HG02973 (cell line): ENCODE measurements at regions not wholly inside any gene's neighbourhood (a gene's known extent, or its start where the extent isn't known, plus 50 kb on each side); places are given as distances from the start of the nearest gene placed in this dataset.
"Not testable (repeated sequence)": the region's sequence is repeated elsewhere in the genome, so short reads cannot be mapped to it uniquely, and the experiment has no call there.

ENCODE experiments used
- ATAC-seq: cut with Tn5 transposase; IDR thresholded peaks from one replicate; pipeline ENCODE4 v1.9.1; 2021; ENCODE audit warnings: moderate library complexity; ENCODE audit not compliant: unreplicated experiment

DNA sequence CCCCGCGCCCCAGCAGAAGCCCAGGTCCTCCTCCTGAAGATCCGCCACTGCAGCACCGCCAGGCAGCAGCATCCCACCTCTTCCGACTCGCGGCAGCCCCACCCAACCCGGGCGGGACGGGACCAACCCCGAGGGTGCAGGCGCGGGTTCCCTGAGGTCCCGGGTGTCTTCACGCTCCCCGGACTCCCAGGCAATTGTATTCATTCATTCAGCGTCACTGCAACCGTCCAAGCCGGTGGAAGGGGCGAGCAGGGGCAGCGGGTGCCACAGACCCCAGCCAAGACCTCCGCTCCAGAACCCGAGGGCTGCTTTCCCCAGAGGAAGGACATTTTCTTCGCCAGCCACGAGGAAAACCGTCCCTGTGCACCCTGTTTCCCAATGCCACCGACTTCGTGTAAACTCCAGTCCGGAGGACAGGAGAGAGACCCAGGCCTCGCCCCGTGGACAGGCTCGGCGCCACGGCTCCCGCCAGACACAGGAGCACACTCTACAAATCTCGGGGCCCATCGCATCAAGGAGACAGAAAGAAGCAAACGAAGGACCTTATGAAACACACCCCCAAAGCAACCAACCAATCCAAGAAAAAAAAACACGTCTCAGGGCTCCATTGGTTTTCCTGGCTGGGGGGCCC lies 1471.5 kb downstream of the FOXD4L5 start:
- not testable (repeated sequence) for ATAC-seq

- ATAC-seq = peak; percentile 65
Measured at GRCh38 chr9:63812822-63813221, 1472.2 kb downstream of the FOXD4L5 start.

DNA sequence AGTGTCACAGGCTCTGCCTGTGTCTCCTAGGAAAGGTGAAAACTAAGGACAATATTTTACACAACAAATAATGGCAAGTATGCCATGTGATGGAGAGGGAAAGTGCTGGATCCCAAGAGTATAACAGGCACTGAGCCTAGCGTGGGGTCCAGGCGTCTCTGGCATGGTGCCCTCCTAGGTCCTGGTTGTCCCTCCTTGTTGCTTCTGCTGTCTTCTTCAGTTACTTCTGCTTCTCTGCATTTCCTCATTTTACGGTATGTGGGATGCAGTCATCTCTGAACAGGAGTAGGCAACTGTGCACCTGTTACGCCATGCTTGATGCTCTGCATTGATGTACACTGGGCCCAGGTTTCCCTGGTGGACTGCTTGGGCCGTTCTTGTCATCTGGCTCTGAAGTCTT lies 1480.8 kb downstream of the FOXD4L5 start:
- not testable (repeated sequence) for ATAC-seq

GRCh38 chr9:63794081-63794685 lies 1490.8 kb downstream of the FOXD4L5 start:
- ATAC-seq = not testable (repeated sequence)

- ATAC-seq = not testable (repeated sequence)
Measured at GRCh38 chr9:63787454-63787853, 1497.6 kb downstream of the FOXD4L5 start.

- ATAC-seq = not testable (repeated sequence)
Measured at GRCh38 chr9:63785059-63785458, 1500.0 kb downstream of the FOXD4L5 start.

DNA sequence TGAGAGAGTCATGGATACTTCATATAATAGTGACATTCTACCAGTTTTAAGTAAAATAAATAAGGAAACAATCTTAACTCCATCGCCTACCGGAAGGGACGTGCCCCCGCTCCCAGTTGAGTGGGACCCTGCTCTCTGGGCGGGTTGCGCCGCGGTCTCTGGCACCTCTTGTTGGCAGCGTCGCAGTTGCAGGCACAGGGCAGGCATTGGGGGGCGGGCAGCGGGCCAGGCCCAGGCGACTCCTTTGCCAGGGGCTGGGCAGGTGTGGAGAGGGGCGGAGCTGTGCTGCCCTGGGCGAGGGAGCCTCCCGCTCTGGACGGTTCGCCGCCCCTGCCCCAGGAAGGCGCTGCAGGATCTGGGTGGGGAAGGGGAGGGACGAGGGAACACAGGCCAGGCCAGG lies 1500.6 kb downstream of the FOXD4L5 start:
- not testable (repeated sequence) for ATAC-seq

- ATAC-seq = peak; percentile 46
Measured at GRCh38 chr9:63781817-63782439, 1503.1 kb downstream of the FOXD4L5 start.

DNA sequence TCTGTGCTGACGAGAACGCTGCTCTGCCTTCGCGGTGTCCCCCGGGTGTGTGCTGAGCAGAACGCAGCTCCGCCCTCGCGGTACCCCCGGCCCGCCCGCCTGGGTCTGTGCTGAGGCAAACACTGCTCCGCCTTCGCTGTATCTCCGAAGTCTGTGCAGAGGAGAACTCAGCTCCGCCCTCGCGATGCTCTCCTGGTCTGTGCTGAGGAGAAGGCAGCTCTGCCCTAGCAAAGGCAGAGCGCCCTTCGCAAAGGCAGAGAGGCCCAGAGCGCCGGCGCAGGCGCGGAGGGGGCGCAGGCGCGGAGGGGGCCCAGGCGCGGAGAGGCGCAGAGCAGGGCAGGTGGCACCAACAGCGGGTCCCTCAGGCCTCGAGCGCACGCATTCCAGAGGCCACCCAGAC lies 1503.6 kb downstream of the FOXD4L5 start:
- peak; percentile 81 for ATAC-seq

GRCh38 chr9:63776220-63776619 lies 1508.8 kb downstream of the FOXD4L5 start:
- not testable (repeated sequence) for ATAC-seq

GRCh38 chr9:63775092-63775426 lies 1510.0 kb downstream of the FOXD4L5 start:
- not testable (repeated sequence) for ATAC-seq

DNA sequence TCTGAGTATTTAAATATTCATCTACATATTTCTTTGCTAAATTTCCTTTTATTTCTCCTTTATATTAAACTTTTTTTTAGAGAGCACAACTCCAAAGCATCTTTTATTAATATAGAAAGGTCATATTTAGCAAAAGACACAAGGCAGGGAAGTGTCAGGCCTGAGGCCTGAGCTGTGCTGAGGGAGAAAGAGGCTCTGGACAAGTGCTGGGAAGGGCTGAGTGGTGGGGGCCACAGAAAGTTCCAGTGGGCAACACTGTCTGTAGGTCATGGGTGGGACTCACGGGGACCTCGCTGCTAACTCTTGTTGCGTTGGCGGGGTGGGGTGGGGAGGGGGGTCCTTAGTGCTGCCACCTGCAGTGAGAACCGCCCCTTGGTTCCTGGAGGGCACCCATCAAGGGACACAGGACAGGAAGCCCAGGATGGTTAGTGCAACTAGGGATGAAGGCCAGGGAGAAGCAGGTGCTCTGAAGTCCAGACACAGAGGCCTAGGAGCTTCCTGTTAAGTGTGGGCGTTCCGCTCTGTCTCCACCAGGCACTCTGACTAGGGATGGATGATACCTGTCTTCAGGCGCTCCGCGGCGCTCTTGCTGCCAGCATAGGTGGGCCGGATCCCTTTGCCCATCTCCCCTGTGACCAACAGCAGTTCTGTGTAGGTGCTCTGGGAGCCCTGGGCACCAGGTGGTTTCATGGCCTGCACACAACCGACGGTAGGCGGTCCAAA lies 1510.5 kb downstream of the FOXD4L5 start:
- not testable (repeated sequence) for ATAC-seq

DNA sequence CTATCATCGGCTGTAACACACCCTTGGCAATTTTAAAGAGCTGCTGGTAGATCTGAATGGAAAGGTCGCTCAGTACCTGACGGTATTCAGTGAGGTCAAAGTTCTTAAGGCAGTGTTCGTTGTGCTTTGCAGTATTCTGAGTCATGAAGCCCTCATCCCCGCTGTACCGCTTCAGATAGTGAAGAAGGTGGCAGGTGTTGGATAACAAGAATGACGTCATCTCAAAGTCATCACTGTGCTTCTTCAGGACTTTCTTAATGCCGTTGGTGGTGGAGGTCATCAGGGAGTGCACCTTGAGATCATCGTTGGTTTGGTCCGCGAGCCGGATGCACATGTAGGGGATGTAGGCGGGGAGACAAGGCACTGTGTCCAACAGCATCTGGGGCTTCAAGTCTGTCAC lies 1522.8 kb downstream of the FOXD4L5 start:
- not testable (repeated sequence) for ATAC-seq

- ATAC-seq = not testable (repeated sequence)
Measured at GRCh38 chr9:63729021-63729420, 1556.0 kb downstream of the FOXD4L5 start.

- no peak for ATAC-seq
Measured at GRCh38 chr9:63728287-63728686, 1556.7 kb downstream of the FOXD4L5 start.

DNA sequence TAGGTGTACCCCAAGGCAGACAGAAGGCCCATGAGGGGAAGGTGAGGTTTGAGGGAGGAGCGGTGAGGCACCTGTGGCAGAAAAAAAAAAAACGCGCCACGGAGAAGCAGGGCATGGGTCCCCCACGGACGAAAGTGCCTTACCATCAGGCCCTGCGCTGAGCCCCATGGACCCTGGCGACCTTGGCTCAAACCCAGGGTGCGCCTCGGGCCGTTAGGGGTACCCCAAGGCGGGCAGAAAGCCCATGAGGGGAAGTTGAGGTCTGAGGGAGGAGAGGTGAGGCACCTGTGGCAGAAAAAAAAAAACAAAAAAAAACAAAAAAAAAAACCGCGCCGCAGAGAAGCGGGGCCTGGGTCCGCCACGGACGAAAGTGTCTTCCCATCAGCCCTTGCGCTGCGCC lies 1576.7 kb downstream of the FOXD4L5 start:
- ATAC-seq = not testable (repeated sequence)

- ATAC-seq = not testable (repeated sequence)
Measured at GRCh38 chr9:63704456-63704855, 1580.6 kb downstream of the FOXD4L5 start.

DNA sequence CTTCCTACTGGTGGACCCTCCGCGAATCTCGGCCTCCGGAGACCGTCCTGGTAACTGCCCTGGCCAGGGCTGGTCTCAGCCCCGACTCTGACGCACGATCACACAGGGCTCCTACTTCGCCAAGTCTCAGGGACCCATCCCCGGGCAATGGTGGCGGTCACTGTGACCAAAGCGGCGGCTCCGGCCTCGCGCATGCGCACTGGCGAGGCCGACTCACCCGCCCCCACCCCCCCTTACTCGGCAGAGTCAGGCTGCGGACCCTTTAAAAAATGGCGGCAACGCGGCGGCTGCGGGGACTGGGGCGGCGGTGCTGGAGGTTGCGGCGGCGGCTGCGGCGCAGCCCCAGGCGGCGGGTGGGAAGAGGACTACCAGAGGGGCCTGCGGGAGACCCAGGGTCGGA lies 1581.3 kb downstream of the FOXD4L5 start:
- ATAC-seq = not testable (repeated sequence)

- ATAC-seq = not testable (repeated sequence)
Measured at GRCh38 chr9:63703138-63703665, 1581.8 kb downstream of the FOXD4L5 start.
